ENCODE measurements at regions not wholly inside any gene's neighbourhood (a gene's known extent, or its start where the extent isn't known, plus 50 kb on each side); places are given as distances from the start of the nearest gene placed in this dataset.

- Histone ChIP-seq H3K27ac (ENCODE audit: insufficient read depth, low read depth, low read length, poor library complexity, severe bottlenecking) (no peak overlapping the region), H3K27me3 (ENCODE audit: control insufficient read depth, insufficient read depth, low read length, poor library complexity, severe bottlenecking) (peaks cover 5% of the 10 kb centered on the region), H3K9me3 (ENCODE audit: control insufficient read depth, low read length) (no peaks in the 10 kb centered on the region), H3K4me3 (ENCODE audit: insufficient read depth, low read depth, low read length) (no peak overlapping the region), H3K36me3 (ENCODE audit: control insufficient read depth, insufficient read depth, low read length) (no peaks in the 10 kb centered on the region), H3K4me1 (ENCODE audit: control insufficient read depth, insufficient read depth, low read length) (no peaks in the 10 kb centered on the region)
- WGBS, 2 experiments = 90 to 92% methylated on average over 3 of the region's 3 CpGs
These were observed 168.6 kb downstream of the TRIM33 start for GRCh38 chr1:114342376-114342775.

DNA sequence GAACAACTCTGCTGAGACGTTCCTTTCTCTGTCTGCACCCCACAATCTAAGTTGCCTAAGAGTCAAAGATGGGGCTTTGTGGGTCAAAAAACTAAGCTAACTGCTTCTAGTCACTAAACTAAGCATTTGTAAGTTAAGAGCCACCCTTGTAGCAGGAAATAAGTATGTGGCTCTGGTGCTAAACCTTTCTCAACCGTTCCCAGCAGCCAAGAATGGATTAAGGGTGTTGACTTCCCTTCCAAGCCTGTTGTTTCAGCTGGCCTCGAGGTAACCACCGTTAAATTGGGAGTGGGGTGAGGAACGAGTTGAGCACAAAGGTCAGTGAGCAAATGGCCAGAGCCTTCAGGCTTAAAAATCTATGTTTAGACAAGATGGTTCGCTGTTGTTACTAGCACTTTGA lies 169.1 kb downstream of the TRIM33 start:
- 83 to 95% methylated on average over 6 of the region's 6 CpGs for WGBS, 2 experiments

GRCh38 chr1:114341299-114341698 lies 169.7 kb downstream of the TRIM33 start:
- no peaks in the 10 kb centered on the region for H3K4me1 ChIP-seq (ENCODE audit: control insufficient read depth, insufficient read depth, low read length)
- no peaks in the 10 kb centered on the region for H3K36me3 ChIP-seq (ENCODE audit: control insufficient read depth, insufficient read depth, low read length)
- WGBS, 2 experiments = 91 to 92% methylated on average over 3 of the region's 3 CpGs
- no peak overlapping the region for H3K4me3 ChIP-seq (ENCODE audit: insufficient read depth, low read depth, low read length)
- no peaks in the 10 kb centered on the region for H3K9me3 ChIP-seq (ENCODE audit: control insufficient read depth, low read length)
- no peaks in the 10 kb centered on the region for H3K27me3 ChIP-seq (ENCODE audit: control insufficient read depth, insufficient read depth, low read length, poor library complexity, severe bottlenecking)
- no peak overlapping the region for H3K27ac ChIP-seq (ENCODE audit: insufficient read depth, low read depth, low read length, poor library complexity, severe bottlenecking)

More for the DNA sequence above, 169.1 kb downstream of the TRIM33 start:
- no peak overlapping the region for H3K4me3 ChIP-seq (ENCODE audit: insufficient read depth, low read depth, low read length)
- no peak overlapping the region for H3K27ac ChIP-seq (ENCODE audit: insufficient read depth, low read depth, low read length, poor library complexity, severe bottlenecking)
- H3K9me3 ChIP-seq (ENCODE audit: control insufficient read depth, low read length) = no peaks in the 10 kb centered on the region
- no peaks in the 10 kb centered on the region for H3K4me1 ChIP-seq (ENCODE audit: control insufficient read depth, insufficient read depth, low read length)
- H3K36me3 ChIP-seq (ENCODE audit: control insufficient read depth, insufficient read depth, low read length) = no peaks in the 10 kb centered on the region
- H3K27me3 ChIP-seq (ENCODE audit: control insufficient read depth, insufficient read depth, low read length, poor library complexity, severe bottlenecking) = peaks cover 2% of the 10 kb centered on the region

DNA sequence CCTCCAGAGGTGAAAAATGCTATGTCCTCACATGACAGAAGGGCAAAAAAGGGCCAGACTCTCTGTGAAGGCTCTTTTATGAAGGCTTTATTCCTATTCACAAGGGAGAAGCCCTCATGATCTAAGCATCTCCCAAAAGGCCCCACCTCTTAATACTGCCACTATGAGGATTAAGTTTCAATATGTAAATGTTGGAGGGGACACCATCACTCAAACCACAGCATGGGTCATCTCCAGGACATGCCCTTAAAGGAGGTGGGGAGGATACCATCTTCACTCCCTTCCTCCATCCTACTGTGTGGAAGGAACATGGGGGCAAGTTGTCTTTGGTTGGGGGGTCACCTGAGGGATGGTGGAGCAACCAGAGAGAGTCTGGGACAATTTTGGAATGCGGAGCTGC lies 170.1 kb downstream of the TRIM33 start:
- H3K9me3 ChIP-seq (ENCODE audit: control insufficient read depth, low read length) = no peaks in the 10 kb centered on the region
- H3K36me3 ChIP-seq (ENCODE audit: control insufficient read depth, insufficient read depth, low read length) = no peaks in the 10 kb centered on the region
- H3K4me1 ChIP-seq (ENCODE audit: control insufficient read depth, insufficient read depth, low read length) = no peaks in the 10 kb centered on the region
- 91 to 93% methylated on average over 1 of the region's 1 CpG for WGBS, 2 experiments
- H3K27me3 ChIP-seq (ENCODE audit: control insufficient read depth, insufficient read depth, low read length, poor library complexity, severe bottlenecking) = no peaks in the 10 kb centered on the region
- H3K27ac ChIP-seq (ENCODE audit: insufficient read depth, low read depth, low read length, poor library complexity, severe bottlenecking) = no peak overlapping the region
- H3K4me3 ChIP-seq (ENCODE audit: insufficient read depth, low read depth, low read length) = no peak overlapping the region

DNA sequence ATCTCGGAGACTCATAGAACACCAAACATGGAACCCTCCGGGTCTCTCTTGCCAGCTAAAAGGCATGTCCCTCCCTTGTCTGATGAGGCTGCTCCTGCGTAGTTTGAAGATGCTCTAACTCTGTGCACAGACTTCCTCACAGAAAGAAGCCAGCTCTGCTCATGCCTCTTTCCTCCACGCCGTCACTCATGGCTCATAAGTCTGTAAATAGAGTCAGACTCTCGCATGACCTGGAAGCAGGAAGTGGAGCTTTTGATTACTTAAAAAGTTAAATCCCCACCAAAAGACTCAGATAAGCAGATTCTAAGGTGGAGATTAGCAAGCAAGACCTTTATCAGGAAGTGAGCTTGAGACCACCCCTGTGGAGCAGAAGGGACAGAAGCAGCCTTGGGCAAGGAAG lies 171.6 kb downstream of the TRIM33 start:
- Histone ChIP-seq H3K27ac (ENCODE audit: insufficient read depth, low read depth, low read length, poor library complexity, severe bottlenecking) (no peak overlapping the region), H3K9me3 (ENCODE audit: control insufficient read depth, low read length) (no peaks in the 10 kb centered on the region), H3K36me3 (ENCODE audit: control insufficient read depth, insufficient read depth, low read length) (no peaks in the 10 kb centered on the region), H3K27me3 (ENCODE audit: control insufficient read depth, insufficient read depth, low read length, poor library complexity, severe bottlenecking) (no peaks in the 10 kb centered on the region), H3K4me3 (ENCODE audit: insufficient read depth, low read depth, low read length) (no peak overlapping the region), H3K4me1 (ENCODE audit: control insufficient read depth, insufficient read depth, low read length) (no peaks in the 10 kb centered on the region)
- 94% methylated on average over 6 of the region's 6 CpGs for WGBS, 2 experiments

DNA sequence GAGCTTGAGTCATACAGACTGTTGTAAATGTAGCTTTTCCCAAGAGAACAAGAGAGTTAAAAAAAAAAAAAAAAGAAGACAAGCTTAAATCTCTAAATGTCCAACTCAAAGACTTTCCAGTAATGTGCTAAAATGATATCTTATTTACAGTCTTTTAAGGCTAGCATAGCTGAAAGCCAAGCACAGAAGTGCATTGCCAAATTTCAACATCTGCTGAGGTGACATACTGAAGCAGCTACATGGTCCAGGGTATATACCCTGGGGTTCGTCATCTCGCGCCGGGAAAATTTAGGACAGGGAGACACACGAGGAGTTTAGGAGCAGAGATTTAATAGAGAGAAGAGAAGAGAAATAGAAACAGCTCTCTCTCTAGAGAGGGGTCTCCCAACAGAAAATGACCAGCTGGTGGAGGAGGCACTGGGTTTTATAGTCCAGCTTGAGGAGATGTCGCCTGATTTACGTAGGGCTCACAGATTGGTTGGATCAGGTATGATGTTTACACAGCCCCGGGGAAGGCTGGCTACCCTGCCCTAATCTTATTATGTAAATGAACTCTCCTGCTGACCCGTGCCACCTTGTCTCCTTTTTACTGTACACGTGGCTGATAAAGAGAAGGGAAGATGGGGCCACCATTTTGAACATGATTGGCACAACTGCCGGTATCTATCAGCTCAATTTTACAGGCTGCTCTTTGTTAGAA lies 172.7 kb downstream of the TRIM33 start:
- WGBS, 2 experiments = 87 to 89% methylated on average over 11 of the region's 11 CpGs
- Histone ChIP-seq H3K9me3 (ENCODE audit: control insufficient read depth, low read length) (no peaks in the 10 kb centered on the region), H3K4me1 (ENCODE audit: control insufficient read depth, insufficient read depth, low read length) (no peaks in the 10 kb centered on the region), H3K36me3 (ENCODE audit: control insufficient read depth, insufficient read depth, low read length) (no peaks in the 10 kb centered on the region), H3K27me3 (ENCODE audit: control insufficient read depth, insufficient read depth, low read length, poor library complexity, severe bottlenecking) (no peaks in the 10 kb centered on the region), H3K4me3 (ENCODE audit: insufficient read depth, low read depth, low read length) (no peak overlapping the region), H3K27ac (ENCODE audit: insufficient read depth, low read depth, low read length, poor library complexity, severe bottlenecking) (no peak overlapping the region)

- Histone ChIP-seq H3K9me3 (ENCODE audit: control insufficient read depth, low read length) (no peaks in the 10 kb centered on the region), H3K27me3 (ENCODE audit: control insufficient read depth, insufficient read depth, low read length, poor library complexity, severe bottlenecking) (no peaks in the 10 kb centered on the region), H3K27ac (ENCODE audit: insufficient read depth, low read depth, low read length, poor library complexity, severe bottlenecking) (no peak overlapping the region), H3K4me1 (ENCODE audit: control insufficient read depth, insufficient read depth, low read length) (no peaks in the 10 kb centered on the region), H3K4me3 (ENCODE audit: insufficient read depth, low read depth, low read length) (no peak overlapping the region), H3K36me3 (ENCODE audit: control insufficient read depth, insufficient read depth, low read length) (no peaks in the 10 kb centered on the region)
- 89 to 92% methylated on average over 4 of the region's 4 CpGs for WGBS, 2 experiments
These were observed 173.6 kb downstream of the TRIM33 start for GRCh38 chr1:114337417-114337816.

- no peaks in the 10 kb centered on the region for H3K27me3 ChIP-seq (ENCODE audit: control insufficient read depth, insufficient read depth, low read length, poor library complexity, severe bottlenecking)
- WGBS, 2 experiments = 93% methylated on average over 2 of the region's 2 CpGs
- no peak overlapping the region for H3K27ac ChIP-seq (ENCODE audit: insufficient read depth, low read depth, low read length, poor library complexity, severe bottlenecking)
- H3K4me3 ChIP-seq (ENCODE audit: insufficient read depth, low read depth, low read length) = no peak overlapping the region
- H3K9me3 ChIP-seq (ENCODE audit: control insufficient read depth, low read length) = no peaks in the 10 kb centered on the region
- H3K36me3 ChIP-seq (ENCODE audit: control insufficient read depth, insufficient read depth, low read length) = no peaks in the 10 kb centered on the region
- H3K4me1 ChIP-seq (ENCODE audit: control insufficient read depth, insufficient read depth, low read length) = no peaks in the 10 kb centered on the region
These were observed 174.6 kb downstream of the TRIM33 start for GRCh38 chr1:114336360-114336759.

DNA sequence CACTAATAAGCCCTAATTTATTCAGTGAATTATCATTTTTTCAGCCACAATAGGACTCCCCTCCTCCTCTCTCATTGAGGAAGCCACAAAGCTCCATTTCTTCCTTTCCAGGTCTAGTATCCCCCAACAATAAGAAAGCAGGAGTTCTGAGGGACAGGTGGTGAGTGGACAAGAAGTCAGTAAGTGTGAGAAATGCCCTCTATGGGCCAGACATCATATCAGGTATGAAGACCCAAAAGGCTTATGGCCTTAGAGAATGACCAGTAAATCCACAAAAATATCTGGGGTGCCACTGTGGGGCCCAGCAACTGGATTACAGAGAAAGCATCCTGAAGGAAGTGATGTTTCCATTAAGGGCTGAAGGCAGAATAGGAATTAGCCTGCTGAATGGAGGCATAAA lies 175.7 kb downstream of the TRIM33 start:
- Histone ChIP-seq H3K27ac (ENCODE audit: insufficient read depth, low read depth, low read length, poor library complexity, severe bottlenecking) (no peak overlapping the region), H3K9me3 (ENCODE audit: control insufficient read depth, low read length) (no peaks in the 10 kb centered on the region), H3K27me3 (ENCODE audit: control insufficient read depth, insufficient read depth, low read length, poor library complexity, severe bottlenecking) (no peaks in the 10 kb centered on the region), H3K4me3 (ENCODE audit: insufficient read depth, low read depth, low read length) (no peak overlapping the region), H3K4me1 (ENCODE audit: control insufficient read depth, insufficient read depth, low read length) (no peaks in the 10 kb centered on the region), H3K36me3 (ENCODE audit: control insufficient read depth, insufficient read depth, low read length) (no peaks in the 10 kb centered on the region)

DNA sequence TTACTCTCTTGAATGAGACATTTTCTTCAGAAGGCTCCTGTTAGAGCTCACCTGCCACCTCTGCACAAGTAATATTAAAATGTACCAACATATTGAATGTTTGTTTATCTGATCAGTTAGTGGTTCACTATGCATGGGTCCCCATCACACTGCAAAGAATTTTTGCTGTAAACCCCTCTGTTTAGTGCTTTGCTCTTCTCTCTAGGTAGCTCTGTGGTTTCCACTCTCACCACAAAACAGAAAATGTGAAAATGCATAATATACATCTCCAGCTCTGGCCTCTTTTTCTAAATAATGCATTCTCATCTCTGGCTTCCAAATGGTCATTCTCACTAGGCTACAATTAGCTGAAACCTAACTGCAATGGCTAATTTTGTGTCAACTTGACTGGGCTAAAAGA lies 176.7 kb downstream of the TRIM33 start:
- H3K36me3 ChIP-seq (ENCODE audit: control insufficient read depth, insufficient read depth, low read length) = no peaks in the 10 kb centered on the region
- H3K4me3 ChIP-seq (ENCODE audit: insufficient read depth, low read depth, low read length) = no peak overlapping the region
- no peaks in the 10 kb centered on the region for H3K9me3 ChIP-seq (ENCODE audit: control insufficient read depth, low read length)
- H3K4me1 ChIP-seq (ENCODE audit: control insufficient read depth, insufficient read depth, low read length) = no peaks in the 10 kb centered on the region
- no peaks in the 10 kb centered on the region for H3K27me3 ChIP-seq (ENCODE audit: control insufficient read depth, insufficient read depth, low read length, poor library complexity, severe bottlenecking)
- H3K27ac ChIP-seq (ENCODE audit: insufficient read depth, low read depth, low read length, poor library complexity, severe bottlenecking) = no peak overlapping the region

GRCh38 chr1:114333690-114334089 lies 177.3 kb downstream of the TRIM33 start:
- WGBS, 2 experiments = 95 to 96% methylated on average over 3 of the region's 3 CpGs
- Histone ChIP-seq H3K4me1 (ENCODE audit: control insufficient read depth, insufficient read depth, low read length) (no peaks in the 10 kb centered on the region), H3K9me3 (ENCODE audit: control insufficient read depth, low read length) (no peaks in the 10 kb centered on the region), H3K27me3 (ENCODE audit: control insufficient read depth, insufficient read depth, low read length, poor library complexity, severe bottlenecking) (no peaks in the 10 kb centered on the region), H3K27ac (ENCODE audit: insufficient read depth, low read depth, low read length, poor library complexity, severe bottlenecking) (no peak overlapping the region), H3K36me3 (ENCODE audit: control insufficient read depth, insufficient read depth, low read length) (no peaks in the 10 kb centered on the region), H3K4me3 (ENCODE audit: insufficient read depth, low read depth, low read length) (no peak overlapping the region)

All from ectodermal cell (in vitro differentiated cells).